ENCODE measurements at regions not wholly inside any gene's neighbourhood (a gene's known extent, or its start where the extent isn't known, plus 50 kb on each side); places are given as distances from the start of the nearest gene placed in this dataset.
"Not testable (repeated sequence)": the region's sequence is repeated elsewhere in the genome, so short reads cannot be mapped to it uniquely, and the experiment has no call there.

GRCh38 chr9:28121366-28121765 lies 548.1 kb upstream of the C9orf72 start:
- no peak for DNase-seq

DNA sequence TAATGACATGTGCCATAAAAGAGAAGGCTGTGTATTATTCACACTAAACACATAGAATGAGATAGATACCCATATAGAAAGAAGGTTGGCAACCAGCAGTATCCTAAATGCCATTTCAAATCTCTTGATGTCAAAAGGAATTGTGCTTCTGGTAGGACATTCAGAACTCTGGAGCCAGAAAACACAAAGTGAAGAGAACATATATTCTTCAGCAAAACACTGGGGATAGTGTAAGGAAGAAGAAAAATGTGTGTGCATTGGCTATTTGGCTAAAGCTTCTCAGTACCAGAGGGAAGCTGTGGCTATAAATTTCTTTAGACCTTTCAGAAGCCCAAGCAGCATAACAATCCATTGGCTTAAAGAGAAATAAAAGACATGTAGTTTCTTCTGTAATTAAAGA lies 551.6 kb upstream of the C9orf72 start:
- no peak for DNase-seq

DNA sequence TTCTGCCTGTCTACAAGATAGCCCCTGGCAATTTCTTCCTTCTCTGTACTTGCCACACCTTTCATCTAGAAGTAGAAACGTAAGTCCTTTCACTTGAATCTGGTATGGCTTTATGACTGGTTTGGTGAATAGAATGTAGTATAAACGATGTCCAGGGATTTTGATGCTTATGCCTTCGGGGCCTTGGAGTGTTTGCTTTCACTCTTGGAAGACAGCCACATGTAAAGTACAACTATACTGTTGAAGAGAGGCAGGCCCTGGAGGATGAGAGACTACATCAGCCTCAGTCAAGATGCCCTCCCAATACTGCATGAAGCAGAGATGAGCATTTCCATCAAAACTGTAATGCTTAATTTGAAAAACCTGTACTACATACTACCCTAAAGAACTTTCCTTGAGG lies 553.8 kb upstream of the C9orf72 start:
- no peak for DNase-seq

DNA sequence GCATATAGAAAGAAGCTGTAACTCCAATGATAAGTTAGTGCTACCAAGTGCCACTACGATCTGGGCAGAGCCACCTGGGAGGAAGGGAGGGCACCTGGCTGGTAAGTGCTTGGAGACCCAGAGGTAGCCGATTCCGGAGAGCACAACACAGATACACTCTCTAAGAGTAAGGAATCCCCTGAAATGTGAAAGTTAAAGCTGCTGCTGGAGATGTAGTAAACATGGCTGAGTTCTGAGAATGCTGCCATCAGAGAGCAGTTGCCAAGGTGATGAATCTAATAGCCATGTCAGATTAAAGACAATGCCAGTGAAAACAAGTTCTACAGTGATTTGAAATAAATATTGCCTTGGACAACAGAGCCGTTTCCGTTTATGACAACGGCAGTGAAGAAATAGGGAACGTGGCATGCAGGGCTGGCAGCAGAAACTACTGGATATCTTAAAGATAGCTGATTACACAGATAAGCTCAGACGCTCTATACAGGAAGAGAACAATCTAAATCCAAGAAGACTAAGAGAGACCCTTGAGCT lies 561.2 kb upstream of the C9orf72 start:
- DNase-seq: no peak

DNA sequence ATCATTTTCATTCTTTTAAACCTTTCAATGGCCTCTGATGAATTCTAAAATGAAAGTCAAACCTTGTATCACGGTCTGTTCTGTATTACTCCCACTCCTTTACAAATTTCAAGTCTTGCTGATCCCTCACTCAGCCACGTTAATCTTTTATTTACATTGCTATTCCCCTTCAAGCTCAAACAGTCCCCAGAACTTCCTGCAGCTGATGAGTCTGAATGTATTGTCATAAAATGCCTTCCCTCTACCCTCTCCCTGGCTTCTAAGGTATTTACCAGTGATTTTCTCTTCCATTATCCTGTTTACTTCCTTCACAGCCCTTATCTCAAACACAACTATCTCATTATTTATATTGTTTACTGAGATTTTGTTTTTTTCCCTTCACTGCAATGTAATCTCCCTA lies 562.3 kb upstream of the C9orf72 start:
- no peak for DNase-seq

GRCh38 chr9:28136113-28136512 lies 562.8 kb upstream of the C9orf72 start:
- no peak for DNase-seq

- DNase-seq: not testable (repeated sequence)
Measured at GRCh38 chr9:28147430-28147829, 574.1 kb upstream of the C9orf72 start.

DNA sequence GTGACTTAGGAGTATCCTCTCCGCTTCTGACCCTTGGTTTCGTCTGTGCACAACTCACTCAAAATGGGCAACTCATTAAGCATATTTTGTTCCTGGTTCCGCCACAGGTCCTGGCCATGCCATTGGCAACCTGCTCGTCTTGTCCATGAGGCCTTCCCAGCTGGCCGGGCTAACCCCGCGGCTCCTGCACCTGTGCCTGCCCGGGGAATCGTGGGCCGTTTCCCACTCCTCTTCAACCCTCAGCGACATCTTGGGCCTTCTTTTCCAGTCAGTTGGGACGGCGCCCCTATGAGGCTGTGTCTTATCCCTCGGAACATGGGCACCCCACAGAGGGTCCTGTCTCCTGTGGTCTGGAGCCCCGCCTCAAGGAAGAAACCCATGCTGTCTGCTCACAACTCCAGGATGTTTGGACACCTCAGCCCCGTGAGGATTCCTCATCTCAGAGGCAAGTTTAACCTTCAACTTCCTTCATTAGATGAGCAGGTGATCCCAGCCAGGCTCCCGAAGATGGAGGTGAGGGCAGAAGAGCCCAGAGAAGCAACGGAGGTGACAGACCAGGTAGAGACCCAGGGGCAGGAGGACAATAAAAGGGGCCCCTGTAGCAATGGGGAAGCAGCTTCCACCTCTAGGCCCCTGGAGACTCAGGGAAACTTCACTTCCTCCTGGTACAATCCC lies 574.8 kb upstream of the C9orf72 start:
- not testable (repeated sequence) for DNase-seq

DNA sequence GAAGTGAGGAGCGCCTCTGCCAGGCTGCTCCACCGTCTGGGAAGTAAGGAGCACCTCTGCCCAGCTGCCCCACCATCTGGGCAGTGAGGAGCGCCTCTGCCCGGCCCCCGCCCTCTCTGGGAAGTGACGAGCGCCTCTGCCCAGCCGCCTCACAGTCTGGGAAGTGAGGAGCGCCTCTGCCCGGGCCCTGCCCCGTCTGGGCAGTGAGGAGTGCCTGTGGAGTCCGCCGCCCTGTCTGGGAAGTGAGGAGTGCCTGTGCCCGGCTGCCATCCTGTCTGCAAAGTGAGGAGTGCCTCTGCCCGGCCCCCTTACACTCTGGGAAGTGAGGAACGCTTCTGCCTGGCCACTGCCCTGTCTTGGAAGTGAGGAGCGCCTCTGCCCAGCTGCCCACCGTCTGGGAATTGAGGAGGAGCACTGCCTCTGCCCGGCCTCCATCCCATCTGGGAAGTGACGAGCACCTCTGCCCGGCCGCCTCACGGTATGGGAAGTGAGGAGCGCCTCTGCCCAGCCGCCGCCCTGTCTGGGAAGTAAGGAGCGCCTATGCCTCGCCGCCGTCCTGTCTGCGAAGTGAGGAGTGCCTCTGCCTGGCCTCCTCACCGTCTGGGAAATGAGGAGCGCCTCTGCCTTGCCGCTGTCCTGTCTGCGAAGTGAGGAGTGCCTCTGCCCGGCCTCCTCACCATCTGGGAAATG lies 576.2 kb upstream of the C9orf72 start:
- DNase-seq: not testable (repeated sequence)

DNA sequence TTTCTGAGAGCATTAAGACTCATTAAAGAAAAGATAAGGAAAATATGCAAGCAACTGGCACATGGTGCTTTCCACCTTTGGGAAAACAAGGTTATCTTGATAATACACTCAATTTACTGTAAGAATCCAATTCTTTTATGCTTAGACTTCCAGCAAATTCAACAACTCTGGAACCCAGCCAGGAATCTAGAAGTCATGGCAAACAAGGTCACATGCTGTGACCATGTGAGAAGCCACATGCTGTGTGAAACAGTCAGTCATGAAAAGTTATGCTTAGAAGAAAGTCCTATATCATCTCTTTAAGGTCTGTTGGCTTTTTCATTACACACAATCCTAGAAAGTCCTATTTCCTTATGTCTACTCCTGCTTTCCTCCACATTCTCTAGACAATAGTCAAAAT lies 581.8 kb upstream of the C9orf72 start:
- no peak for DNase-seq

- DNase-seq: no peak
Measured at GRCh38 chr9:28155671-28156070, 582.4 kb upstream of the C9orf72 start.

DNA sequence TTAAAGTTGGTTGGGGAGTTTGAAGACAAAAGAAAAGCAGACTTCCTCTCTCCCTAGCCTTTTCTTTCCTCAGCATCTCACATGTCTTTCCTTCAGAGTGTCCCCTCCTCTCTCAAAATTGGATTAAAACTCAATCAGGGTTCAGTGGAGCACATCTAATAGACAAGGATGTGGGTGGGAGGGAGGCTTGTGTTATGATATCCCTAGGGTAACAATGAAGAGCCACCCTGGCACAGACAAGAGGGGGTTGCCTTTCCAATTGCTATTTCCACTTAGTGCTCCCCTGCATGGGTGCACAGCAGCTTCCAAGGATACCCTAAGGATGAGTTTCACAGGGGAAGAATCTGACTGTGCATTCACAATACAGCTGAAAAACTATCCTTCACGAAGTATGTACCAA lies 585.2 kb upstream of the C9orf72 start:
- no peak for DNase-seq

DNA sequence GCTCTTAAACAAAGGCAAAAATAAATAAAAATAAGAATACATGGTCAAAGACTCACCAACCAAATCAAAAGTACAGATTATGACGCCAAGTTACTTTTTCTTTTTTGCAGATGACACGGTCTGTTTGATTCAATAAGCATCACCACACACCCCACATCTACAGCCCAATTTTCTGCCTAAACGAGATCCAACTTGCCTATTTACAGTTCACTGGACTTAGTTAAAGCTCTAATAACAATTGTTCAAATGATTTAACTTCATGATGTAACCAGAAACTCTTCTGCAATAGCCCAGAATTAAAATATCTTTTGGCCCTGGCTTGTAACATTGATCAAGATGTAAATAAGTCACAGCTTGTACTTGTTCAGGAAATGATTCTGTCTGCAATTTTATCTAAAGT lies 590.3 kb upstream of the C9orf72 start:
- no peak for DNase-seq

DNA sequence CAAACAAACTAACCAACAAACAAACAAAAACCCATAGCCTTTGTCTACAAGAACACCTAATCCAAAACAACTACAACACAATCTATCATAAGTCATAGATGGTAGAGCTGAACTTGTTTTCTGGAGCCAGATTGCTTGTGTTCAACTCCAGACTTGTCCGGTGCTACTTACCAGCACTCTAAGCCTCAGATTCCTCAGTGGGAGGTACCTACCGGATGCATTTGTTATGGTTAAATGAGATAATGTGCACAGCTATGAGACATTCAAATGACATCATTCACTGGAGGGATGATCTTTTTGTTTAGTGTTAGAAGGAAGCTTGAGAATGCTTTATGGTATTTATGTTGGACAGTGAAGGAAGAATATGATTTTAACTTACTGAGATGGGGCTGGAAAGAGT lies 592.9 kb upstream of the C9orf72 start:
- DNase-seq: no peak

DNA sequence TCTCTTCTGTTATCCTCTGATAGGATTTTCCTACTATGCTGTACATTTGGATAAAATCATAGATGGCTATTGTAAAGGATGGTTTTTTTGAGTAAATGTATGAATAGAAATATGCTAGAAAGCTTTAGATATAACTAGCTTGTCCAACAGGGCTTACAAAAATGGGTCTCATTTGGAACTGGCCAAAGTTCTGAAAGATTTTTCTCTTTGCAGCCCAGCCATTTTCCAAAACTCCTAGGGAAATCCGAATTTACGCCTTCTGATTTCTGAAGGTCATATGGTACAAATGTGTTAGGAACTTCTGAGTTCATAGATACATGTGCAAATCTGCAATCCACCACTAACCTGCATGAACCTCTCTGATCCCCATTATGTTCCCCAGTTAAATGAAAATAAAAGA lies 603.9 kb upstream of the C9orf72 start:
- DNase-seq: no peak

DNA sequence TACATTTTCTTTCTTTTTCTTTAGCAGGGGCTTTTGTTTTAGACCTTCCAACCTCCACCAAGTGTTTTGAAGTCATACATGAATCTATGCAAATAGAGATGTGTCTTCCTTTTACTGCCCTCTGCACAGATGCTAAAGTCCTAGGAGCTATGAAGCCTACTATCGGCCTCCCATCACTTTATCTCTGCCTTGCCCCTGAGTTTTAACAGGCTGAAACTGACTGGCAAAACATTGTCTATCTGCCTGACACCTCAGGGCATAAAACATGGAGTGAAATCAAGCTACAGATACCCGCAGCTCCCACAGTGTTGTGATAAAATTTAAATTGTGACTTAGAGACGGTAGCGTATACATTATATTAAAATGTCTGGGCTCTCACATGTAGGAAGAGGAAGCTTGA lies 604.6 kb upstream of the C9orf72 start:
- DNase-seq: no peak

GRCh38 chr9:28179893-28180292 lies 606.6 kb upstream of the C9orf72 start:
- DNase-seq: no peak

GRCh38 chr9:28190981-28191380 lies 617.7 kb upstream of the C9orf72 start:
- no peak for DNase-seq

DNA sequence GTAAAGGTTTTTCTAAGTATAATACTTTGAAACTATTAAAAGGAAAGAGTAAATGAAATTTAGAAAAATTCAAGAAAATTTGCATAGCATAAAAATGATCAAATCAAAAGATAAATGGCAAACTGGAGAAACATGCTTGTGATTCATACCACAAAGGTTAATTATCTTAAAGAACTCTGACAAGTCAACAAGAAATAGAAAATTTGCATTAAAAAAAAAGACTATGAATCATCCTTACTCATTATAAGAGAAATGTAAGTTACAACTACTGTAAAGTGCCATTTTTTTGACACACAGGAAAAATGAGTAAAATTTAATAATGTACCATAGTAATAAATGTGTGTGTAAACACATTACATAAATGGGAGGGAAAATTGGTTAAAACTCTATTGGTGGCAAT lies 624.4 kb upstream of the C9orf72 start:
- DNase-seq: no peak

DNA sequence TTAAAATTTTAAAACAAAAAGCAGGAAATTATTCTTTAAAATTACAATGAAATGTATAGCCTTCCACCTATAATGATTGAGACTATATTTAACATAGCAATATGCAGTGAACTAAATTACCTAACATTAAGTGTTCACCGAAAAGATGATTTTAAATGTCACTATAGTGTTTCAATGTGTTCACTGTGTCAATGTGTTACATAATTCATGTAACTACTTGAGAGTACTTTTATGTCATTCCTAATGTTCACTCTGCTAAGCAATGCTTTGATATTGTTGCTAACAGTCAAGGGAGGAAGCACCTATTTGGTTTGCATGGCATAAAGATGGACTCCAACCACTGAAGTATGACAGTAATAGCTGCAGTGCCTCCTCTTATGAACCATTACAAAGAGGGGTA lies 629.8 kb upstream of the C9orf72 start:
- no peak for DNase-seq

DNA sequence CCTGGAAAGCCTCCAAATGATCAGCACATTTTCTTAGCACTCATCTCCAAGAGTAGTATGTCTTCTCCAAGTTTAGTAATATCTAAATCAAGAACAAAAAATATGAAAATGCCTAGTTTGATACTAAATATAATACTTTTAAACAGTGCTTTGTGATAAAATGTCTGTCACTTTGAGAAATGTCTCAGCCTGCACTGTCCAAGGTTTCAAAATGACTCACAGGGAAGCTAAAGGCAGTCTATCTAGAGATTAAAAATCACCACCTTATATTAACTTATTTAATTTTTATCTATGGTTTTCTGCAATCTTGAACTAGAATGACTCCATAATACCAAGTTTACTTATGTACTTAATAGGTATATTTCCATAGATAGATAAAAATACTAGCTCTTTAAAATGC lies 633.0 kb upstream of the C9orf72 start:
- DNase-seq: no peak

DNA sequence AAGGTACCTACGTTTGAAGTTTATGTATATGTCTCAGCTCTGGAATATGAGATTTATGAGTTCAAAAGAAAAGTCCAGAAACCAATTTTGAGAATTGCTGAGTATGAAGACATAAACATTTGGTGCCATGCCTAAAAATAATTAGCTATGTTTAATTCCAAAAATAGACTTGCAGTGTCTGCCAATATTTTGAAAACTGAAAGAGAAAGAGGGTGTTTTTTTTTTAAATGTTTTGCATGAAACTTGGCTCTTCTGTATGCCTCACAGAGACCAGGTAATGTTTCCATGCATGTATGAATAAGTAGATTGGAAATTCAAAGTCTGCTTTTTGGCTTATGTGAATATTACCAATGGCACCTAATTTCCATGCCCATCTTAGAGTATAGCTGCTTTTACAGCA lies 634.4 kb upstream of the C9orf72 start:
- DNase-seq: no peak

- DNase-seq: no peak
Measured at GRCh38 chr9:28209130-28209529, 635.8 kb upstream of the C9orf72 start.

- DNase-seq: no peak
Measured at GRCh38 chr9:28212979-28213378, 639.7 kb upstream of the C9orf72 start.
